ENCODE measurements at regions not wholly inside any gene's neighbourhood (a gene's known extent, or its start where the extent isn't known, plus 50 kb on each side); places are given as distances from the start of the nearest gene placed in this dataset.

GRCh38 chr4:100786481-100786880 is 268.7 kb upstream of the EMCN start:
- no peak overlapping the region for H3K4me3 ChIP-seq
- H3K4me1 ChIP-seq (ENCODE audit: low read depth) = no peaks in the 10 kb centered on the region
- DNase-seq (ENCODE audit: low read depth in 1 of 2, low spot score in 1 of 2) = no peak
- no peaks in the 10 kb centered on the region for H3K27me3 ChIP-seq
- no peaks in the 10 kb centered on the region for H3K36me3 ChIP-seq
- no peak overlapping the region for H3K27ac ChIP-seq
- no peaks in the 10 kb centered on the region for H3K9me3 ChIP-seq (ENCODE audit: low read depth)
- no peak for TF ChIP-seq CTCF (IDR thresholded peaks at IDR 0.05; ENCODE audit: low read depth, low read length)

GRCh38 chr4:100782356-100782755 is 264.5 kb upstream of the EMCN start:
- Histone ChIP-seq H3K4me1 (ENCODE audit: low read depth) (no peaks in the 10 kb centered on the region), H3K27ac (no peak overlapping the region), H3K36me3 (no peaks in the 10 kb centered on the region), H3K27me3 (no peaks in the 10 kb centered on the region), H3K4me3 (no peak overlapping the region), H3K9me3 (ENCODE audit: low read depth) (no peaks in the 10 kb centered on the region)
- peak in 1 of 2 donors; percentile 20 for DNase-seq (ENCODE audit: low read depth in 1 of 2, low spot score in 1 of 2)
- TF ChIP-seq CTCF (IDR thresholded peaks at IDR 0.05; ENCODE audit: low read depth, low read length) = no peak

GRCh38 chr4:100781435-100781834 is 263.6 kb upstream of the EMCN start:
- DNase-seq (ENCODE audit: low read depth in 1 of 2, low spot score in 1 of 2) = no peak
- H3K9me3 ChIP-seq (ENCODE audit: low read depth) = no peaks in the 10 kb centered on the region
- TF ChIP-seq CTCF (IDR thresholded peaks at IDR 0.05; ENCODE audit: low read depth, low read length) = no peak
- no peak overlapping the region for H3K4me3 ChIP-seq
- H3K4me1 ChIP-seq (ENCODE audit: low read depth) = no peaks in the 10 kb centered on the region
- no peaks in the 10 kb centered on the region for H3K36me3 ChIP-seq
- no peak overlapping the region for H3K27ac ChIP-seq
- H3K27me3 ChIP-seq = no peaks in the 10 kb centered on the region

GRCh38 chr4:100780126-100780525 is 262.3 kb upstream of the EMCN start:
- no peaks in the 10 kb centered on the region for H3K27me3 ChIP-seq
- no peak for TF ChIP-seq CTCF (IDR thresholded peaks at IDR 0.05; ENCODE audit: low read depth, low read length)
- H3K27ac ChIP-seq = no peak overlapping the region
- no peaks in the 10 kb centered on the region for H3K4me1 ChIP-seq (ENCODE audit: low read depth)
- H3K9me3 ChIP-seq (ENCODE audit: low read depth) = no peaks in the 10 kb centered on the region
- no peaks in the 10 kb centered on the region for H3K36me3 ChIP-seq
- no peak overlapping the region for H3K4me3 ChIP-seq
- DNase-seq (ENCODE audit: low read depth in 1 of 2, low spot score in 1 of 2) = no peak

- H3K9me3 ChIP-seq (ENCODE audit: low read depth) = no peaks in the 10 kb centered on the region
- no peaks in the 10 kb centered on the region for H3K36me3 ChIP-seq
- no peaks in the 10 kb centered on the region for H3K27me3 ChIP-seq
- H3K27ac ChIP-seq = no peak overlapping the region
- H3K4me1 ChIP-seq (ENCODE audit: low read depth) = no peaks in the 10 kb centered on the region
- no peak overlapping the region for H3K4me3 ChIP-seq
- no peak for TF ChIP-seq CTCF (IDR thresholded peaks at IDR 0.05; ENCODE audit: low read depth, low read length)
- no peak for DNase-seq (ENCODE audit: low read depth in 1 of 2, low spot score in 1 of 2)
These were observed 260.6 kb upstream of the EMCN start for GRCh38 chr4:100778431-100778830.

- Histone ChIP-seq H3K4me3 (no peak overlapping the region), H3K27me3 (no peaks in the 10 kb centered on the region), H3K9me3 (ENCODE audit: low read depth) (no peaks in the 10 kb centered on the region), H3K4me1 (ENCODE audit: low read depth) (no peaks in the 10 kb centered on the region), H3K27ac (no peak overlapping the region), H3K36me3 (no peaks in the 10 kb centered on the region)
- no peak for TF ChIP-seq CTCF (IDR thresholded peaks at IDR 0.05; ENCODE audit: low read depth, low read length)
- no peak for DNase-seq (ENCODE audit: low read depth in 1 of 2, low spot score in 1 of 2)
These were observed 244.9 kb upstream of the EMCN start for GRCh38 chr4:100762738-100763137.

Measured in cardiac muscle cell (in vitro differentiated cells and primary cell).